ENCODE measurements at regions not wholly inside any gene's neighbourhood (a gene's known extent, or its start where the extent isn't known, plus 50 kb on each side); places are given as distances from the start of the nearest gene placed in this dataset.

- Mint-ChIP-seq H3K27ac (no peak overlapping the region), H3K9me3 (ENCODE audit: low read depth) (no peaks in the 10 kb centered on the region), H3K4me3 (ENCODE audit: low read depth) (no peak overlapping the region), H3K27me3 (peaks cover 12% of the 10 kb centered on the region), H3K36me3 (ENCODE audit: insufficient read depth) (no peaks in the 10 kb centered on the region), H3K4me1 (ENCODE audit: low read depth) (peaks cover 10% of the 10 kb centered on the region)
- TF ChIP-seq CTCF (IDR thresholded peaks at IDR 0.05; ENCODE audit: unreplicated experiment), result no peak
- DNase-seq (ENCODE audit: low spot score, unreplicated experiment), result no peak
Observed at GRCh38 chr4:181611033-181611711, 632.0 kb upstream of the TENM3 start.

- H3K4me3 Mint-ChIP-seq (ENCODE audit: low read depth), result no peak overlapping the region
- peaks cover 10% of the 10 kb centered on the region for H3K4me1 Mint-ChIP-seq (ENCODE audit: low read depth)
- H3K27me3 Mint-ChIP-seq, result peaks cover 10% of the 10 kb centered on the region
- no peak for TF ChIP-seq CTCF (IDR thresholded peaks at IDR 0.05; ENCODE audit: unreplicated experiment)
- no peak for DNase-seq (ENCODE audit: low spot score, unreplicated experiment)
- H3K9me3 Mint-ChIP-seq (ENCODE audit: low read depth), result no peaks in the 10 kb centered on the region
- no peak overlapping the region for H3K27ac Mint-ChIP-seq
- no peaks in the 10 kb centered on the region for H3K36me3 Mint-ChIP-seq (ENCODE audit: insufficient read depth)
Observed at GRCh38 chr4:181611946-181612600, 631.1 kb upstream of the TENM3 start.

GRCh38 chr4:181613200-181613599 lies 630.0 kb upstream of the TENM3 start:
- no peak overlapping the region for H3K4me3 Mint-ChIP-seq (ENCODE audit: low read depth)
- DNase-seq (ENCODE audit: low spot score, unreplicated experiment), result no peak
- H3K9me3 Mint-ChIP-seq (ENCODE audit: low read depth), result no peaks in the 10 kb centered on the region
- H3K27me3 Mint-ChIP-seq, result peaks cover 10% of the 10 kb centered on the region
- H3K27ac Mint-ChIP-seq, result no peak overlapping the region
- no peak for TF ChIP-seq CTCF (IDR thresholded peaks at IDR 0.05; ENCODE audit: unreplicated experiment)
- no peaks in the 10 kb centered on the region for H3K36me3 Mint-ChIP-seq (ENCODE audit: insufficient read depth)
- H3K4me1 Mint-ChIP-seq (ENCODE audit: low read depth), result peaks cover 10% of the 10 kb centered on the region

GRCh38 chr4:181618038-181618618 lies 625.1 kb upstream of the TENM3 start:
- TF ChIP-seq CTCF (IDR thresholded peaks at IDR 0.05; ENCODE audit: unreplicated experiment), result no peak
- no peaks in the 10 kb centered on the region for H3K9me3 Mint-ChIP-seq (ENCODE audit: low read depth)
- no peaks in the 10 kb centered on the region for H3K36me3 Mint-ChIP-seq (ENCODE audit: insufficient read depth)
- no peak overlapping the region for H3K27ac Mint-ChIP-seq
- H3K27me3 Mint-ChIP-seq, result peaks cover 3% of the 10 kb centered on the region
- H3K4me1 Mint-ChIP-seq (ENCODE audit: low read depth), result no peaks in the 10 kb centered on the region
- H3K4me3 Mint-ChIP-seq (ENCODE audit: low read depth), result no peak overlapping the region
- no peak for DNase-seq (ENCODE audit: low spot score, unreplicated experiment)

GRCh38 chr4:181618896-181619295 lies 624.3 kb upstream of the TENM3 start:
- H3K4me3 Mint-ChIP-seq (ENCODE audit: low read depth), result no peak overlapping the region
- H3K9me3 Mint-ChIP-seq (ENCODE audit: low read depth), result no peaks in the 10 kb centered on the region
- no peak for DNase-seq (ENCODE audit: low spot score, unreplicated experiment)
- no peaks in the 10 kb centered on the region for H3K4me1 Mint-ChIP-seq (ENCODE audit: low read depth)
- H3K27ac Mint-ChIP-seq, result no peak overlapping the region
- no peak for TF ChIP-seq CTCF (IDR thresholded peaks at IDR 0.05; ENCODE audit: unreplicated experiment)
- H3K27me3 Mint-ChIP-seq, result peaks cover 3% of the 10 kb centered on the region
- no peaks in the 10 kb centered on the region for H3K36me3 Mint-ChIP-seq (ENCODE audit: insufficient read depth)
